BLaER1 (cell line): ENCODE measurements at regions not wholly inside any gene's neighbourhood (a gene's known extent, or its start where the extent isn't known, plus 50 kb on each side); places are given as distances from the start of the nearest gene placed in this dataset.
A peak's percentile ranks its signal among the peaks of the same experiment; 100 is the strongest.

Experiments used
- H3K27ac ChIP-seq: shearing (Covaris generic); formaldehyde crosslinking; 2 replicates; pipeline ENCODE4 v1.8.1; 2022
- H3K27me3 ChIP-seq: shearing (Covaris generic); formaldehyde crosslinking; 2 replicates; pipeline ENCODE4 v1.8.1; 2022
- H3K36me3 ChIP-seq: shearing (Covaris generic); formaldehyde crosslinking; 2 replicates; pipeline ENCODE4 v1.8.1; 2022
- H3K4me1 ChIP-seq: shearing (Covaris generic); formaldehyde crosslinking; 2 replicates; pipeline ENCODE4 v1.8.1; 2022
- H3K4me2 ChIP-seq: shearing (Covaris generic); formaldehyde crosslinking; 2 replicates; pipeline ENCODE4 v1.8.1; 2022
- H3K4me3 ChIP-seq: shearing (Covaris generic); formaldehyde crosslinking; 2 replicates; pipeline ENCODE4 v1.8.1; 2022
- H3K9ac ChIP-seq: shearing (Covaris generic); formaldehyde crosslinking; 2 replicates; pipeline ENCODE4 v1.8.1; 2022
- H3K9me3 ChIP-seq: shearing (Covaris generic); formaldehyde crosslinking; 2 replicates; pipeline ENCODE4 v1.8.1; 2022
- H4K20me1 ChIP-seq: shearing (Covaris generic); formaldehyde crosslinking; 2 replicates; pipeline ENCODE4 v1.8.1; 2022
- Cebpa-rat ChIP-seq: shearing (Covaris generic); IDR thresholded peaks from 2 replicates; pipeline ENCODE4 v1.8.1; 2022

DNA sequence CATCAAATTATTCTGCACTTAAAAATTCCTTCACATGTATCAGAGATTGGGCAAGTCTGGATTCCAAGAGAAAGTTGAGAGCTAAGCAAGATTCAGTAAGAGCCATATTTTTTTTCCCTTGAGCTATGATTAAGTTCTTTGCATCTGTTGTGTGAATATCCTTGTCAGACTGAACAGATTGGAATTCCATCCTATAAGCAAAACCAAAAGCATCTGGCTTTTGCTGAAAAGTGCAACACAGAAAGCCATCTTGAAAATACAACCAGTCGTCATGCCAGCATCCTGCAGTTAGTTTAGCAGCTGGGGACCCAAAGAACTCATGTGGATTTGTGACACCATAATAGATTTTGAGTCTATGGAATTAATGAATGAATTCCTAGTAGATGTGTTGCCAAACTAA lies 316.9 kb downstream of the MTRR start:
- H4K20me1 ChIP-seq, result no peaks in the 10 kb centered on the region
- H3K4me2 ChIP-seq, result no peak overlapping the region
- H3K9ac ChIP-seq, result no peak overlapping the region
- no peak overlapping the region for H3K4me3 ChIP-seq
- H3K36me3 ChIP-seq, result no peaks in the 10 kb centered on the region
- H3K9me3 ChIP-seq, result peaks cover 18% of the 10 kb centered on the region
- peaks cover 8% of the 10 kb centered on the region; the same call in 1 of the 2 replicates for H3K4me1 ChIP-seq
- H3K27me3 ChIP-seq, result no peaks in the 10 kb centered on the region
- no peak for TF ChIP-seq Cebpa-rat
- no peak overlapping the region for H3K27ac ChIP-seq

DNA sequence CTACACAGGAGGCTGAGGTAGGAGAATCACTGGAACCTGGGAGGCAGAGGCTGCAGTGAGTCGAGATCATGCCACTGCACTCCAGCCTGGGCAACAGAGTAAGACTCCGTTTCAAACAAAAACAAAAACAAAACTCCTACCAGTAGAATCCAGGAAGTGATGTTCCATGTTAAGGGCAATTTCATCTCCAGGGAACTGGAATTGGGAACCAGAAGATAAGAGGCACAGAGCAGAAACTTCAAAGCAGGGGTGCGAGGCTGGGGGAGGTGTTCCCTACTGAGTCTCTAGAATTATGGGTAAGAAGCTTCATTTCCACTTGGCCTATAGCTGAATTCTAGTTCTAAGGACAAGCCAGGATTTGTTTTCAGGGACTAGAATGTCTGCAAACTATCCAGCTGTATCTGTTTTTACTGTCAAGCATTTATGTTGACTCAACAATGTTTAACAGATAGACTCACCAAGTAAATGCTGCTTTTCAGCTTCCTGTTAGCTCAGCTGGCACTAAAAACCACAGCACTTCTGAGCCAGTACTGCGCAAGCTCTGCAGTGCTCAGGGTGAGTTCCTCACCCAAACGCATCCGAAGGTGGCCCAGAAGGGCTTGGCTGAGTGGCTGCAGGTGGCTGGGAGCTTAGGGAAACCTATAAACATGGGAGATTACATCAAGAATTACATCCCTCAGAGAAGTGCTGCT lies 320.1 kb downstream of the MTRR start:
- Histone ChIP-seq H3K27me3 (no peaks in the 10 kb centered on the region), H3K9me3 (peaks cover 36% of the 10 kb centered on the region), H4K20me1 (no peaks in the 10 kb centered on the region), H3K4me2 (no peak overlapping the region), H3K36me3 (no peaks in the 10 kb centered on the region), H3K4me3 (no peak overlapping the region), H3K27ac (no peak overlapping the region), H3K9ac (no peak overlapping the region), H3K4me1 (peaks cover 14% of the 10 kb centered on the region; the same call in 1 of the 2 replicates)
- no peak for TF ChIP-seq Cebpa-rat

DNA sequence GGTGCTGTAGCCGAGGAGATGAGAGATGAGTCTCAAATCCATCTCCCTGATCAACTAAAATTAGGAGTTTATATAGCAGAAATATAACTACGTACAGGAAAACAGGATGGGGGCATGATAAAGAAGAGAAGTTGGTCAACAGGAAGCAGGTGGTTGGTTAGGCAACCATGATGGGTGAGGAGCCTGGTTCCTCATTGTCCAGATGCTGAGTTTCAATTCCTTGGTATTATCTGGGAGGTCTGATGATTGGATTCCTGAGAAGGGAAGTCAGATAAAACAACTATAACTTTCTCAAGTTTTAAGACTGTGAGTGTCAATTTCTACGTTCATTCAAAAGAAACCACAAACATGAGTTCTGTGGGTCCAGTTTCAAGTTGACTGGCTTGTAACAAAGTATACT lies 323.9 kb downstream of the MTRR start:
- H4K20me1 ChIP-seq, result no peaks in the 10 kb centered on the region
- H3K9me3 ChIP-seq, result peaks cover 40% of the 10 kb centered on the region
- peaks cover 14% of the 10 kb centered on the region; the same call in 1 of the 2 replicates for H3K4me1 ChIP-seq
- H3K4me2 ChIP-seq, result peak overlapping the region; percentile 18; the same call in 1 of the 2 replicates
- no peak for TF ChIP-seq Cebpa-rat
- H3K4me3 ChIP-seq, result no peak overlapping the region
- H3K9ac ChIP-seq, result no peak overlapping the region
- no peak overlapping the region for H3K27ac ChIP-seq
- no peaks in the 10 kb centered on the region for H3K27me3 ChIP-seq
- H3K36me3 ChIP-seq, result no peaks in the 10 kb centered on the region

DNA sequence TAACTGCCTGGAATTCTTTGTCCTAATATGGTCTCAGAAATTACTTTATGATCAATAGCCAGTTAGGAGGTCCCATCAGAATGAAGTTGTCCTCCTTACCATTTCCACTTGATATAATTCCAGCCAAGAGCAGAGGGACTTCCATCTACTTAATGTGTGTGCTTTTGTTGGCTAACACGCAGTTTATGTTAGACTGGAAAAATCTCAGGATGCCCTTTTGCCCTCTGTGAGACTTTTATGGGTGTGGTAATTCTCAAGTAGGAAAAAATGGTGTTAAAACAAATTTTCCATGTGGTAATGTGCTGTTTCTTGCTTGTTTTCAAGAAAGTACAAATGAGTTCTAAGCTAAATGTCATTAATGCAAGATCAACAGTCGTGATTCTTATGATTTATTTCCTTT lies 327.1 kb downstream of the MTRR start:
- Histone ChIP-seq H3K4me1 (peaks cover 21% of the 10 kb centered on the region), H3K9ac (no peak overlapping the region), H3K27me3 (no peaks in the 10 kb centered on the region), H4K20me1 (no peaks in the 10 kb centered on the region), H3K4me2 (no peak overlapping the region), H3K36me3 (no peaks in the 10 kb centered on the region), H3K27ac (no peak overlapping the region), H3K9me3 (peaks cover 20% of the 10 kb centered on the region), H3K4me3 (no peak overlapping the region)
- TF ChIP-seq Cebpa-rat, result no peak

DNA sequence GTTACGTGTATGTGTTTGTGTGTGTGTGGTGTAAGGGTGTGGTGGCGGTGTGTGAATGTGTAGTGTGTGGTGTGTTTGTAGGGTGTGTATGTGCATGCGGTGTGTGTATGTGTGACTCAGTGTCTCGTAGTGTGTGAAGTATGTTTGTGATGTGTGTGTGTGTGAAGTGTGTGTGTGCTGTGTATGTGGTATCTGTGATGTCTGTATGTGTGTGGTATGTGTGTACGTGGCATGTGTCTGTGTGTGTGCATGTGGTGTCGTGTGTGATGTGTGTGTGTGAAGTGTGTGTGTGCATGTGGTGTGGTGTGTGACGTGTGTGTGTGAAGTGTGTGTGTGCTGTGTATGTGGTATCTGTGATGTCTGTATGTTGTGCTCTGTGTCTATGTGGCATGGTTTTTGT lies 339.4 kb downstream of the MTRR start:
- no peaks in the 10 kb centered on the region for H3K36me3 ChIP-seq
- no peaks in the 10 kb centered on the region for H4K20me1 ChIP-seq
- H3K27ac ChIP-seq, result no peak overlapping the region
- no peak overlapping the region for H3K9ac ChIP-seq
- no peak for TF ChIP-seq Cebpa-rat
- H3K4me1 ChIP-seq, result no peaks in the 10 kb centered on the region
- H3K4me3 ChIP-seq, result no peak overlapping the region
- no peaks in the 10 kb centered on the region for H3K27me3 ChIP-seq
- no peak overlapping the region for H3K4me2 ChIP-seq
- H3K9me3 ChIP-seq, result peaks cover 15% of the 10 kb centered on the region

DNA sequence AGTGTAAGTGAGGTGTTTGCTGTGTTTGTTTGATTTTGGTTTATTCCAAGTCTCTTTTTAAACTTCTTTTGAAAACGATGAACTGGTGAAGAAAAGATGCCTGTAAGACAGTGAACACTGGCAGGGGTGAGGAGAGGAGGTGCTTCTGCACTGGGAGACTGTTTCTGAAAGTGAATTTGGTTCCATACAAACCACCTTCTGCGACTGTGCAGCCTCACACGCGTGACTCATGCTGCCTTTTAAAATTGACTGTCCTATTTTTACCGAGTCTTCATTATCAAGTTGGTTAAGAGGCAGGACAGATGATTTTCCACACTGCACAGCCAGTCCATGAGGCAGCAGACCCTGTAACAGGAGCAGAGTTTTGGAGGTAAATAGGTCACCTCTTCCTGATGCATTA lies 340.6 kb downstream of the MTRR start:
- H3K4me1 ChIP-seq, result no peaks in the 10 kb centered on the region
- H3K27ac ChIP-seq, result no peak overlapping the region
- H3K9me3 ChIP-seq, result peaks cover 11% of the 10 kb centered on the region
- no peak overlapping the region for H3K4me2 ChIP-seq
- no peak overlapping the region for H3K9ac ChIP-seq
- no peaks in the 10 kb centered on the region for H3K36me3 ChIP-seq
- no peak overlapping the region for H3K4me3 ChIP-seq
- no peaks in the 10 kb centered on the region for H4K20me1 ChIP-seq
- no peaks in the 10 kb centered on the region for H3K27me3 ChIP-seq
- no peak for TF ChIP-seq Cebpa-rat

DNA sequence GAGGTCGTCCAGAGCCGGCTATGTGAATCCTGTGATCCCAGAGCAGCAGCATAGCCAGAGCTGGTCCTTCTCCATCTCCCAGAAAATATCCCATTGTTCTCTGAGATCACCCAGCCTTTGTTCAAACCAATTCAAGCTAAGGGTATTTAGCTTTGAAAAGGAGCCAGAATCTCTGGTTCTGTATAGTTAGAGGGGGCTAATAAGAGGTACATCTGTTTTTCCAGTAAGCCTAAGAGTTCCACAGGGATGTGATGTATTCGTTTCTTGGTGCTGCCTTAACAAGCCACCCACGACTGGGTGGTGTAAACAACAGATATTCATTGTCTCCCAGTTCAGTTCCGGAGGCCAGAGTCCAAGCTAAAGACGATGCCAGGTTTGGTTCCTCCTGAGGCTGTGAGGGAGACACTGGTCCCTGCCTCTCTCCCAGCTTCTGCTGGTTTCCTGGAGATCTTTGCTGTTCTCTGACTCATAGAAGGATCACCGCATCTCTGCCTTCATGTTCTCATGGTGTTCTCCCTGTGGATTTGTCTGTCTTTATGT lies 344.8 kb downstream of the MTRR start:
- no peaks in the 10 kb centered on the region for H3K27me3 ChIP-seq
- H3K4me3 ChIP-seq, result no peak overlapping the region
- no peaks in the 10 kb centered on the region for H3K4me1 ChIP-seq
- no peaks in the 10 kb centered on the region for H3K9me3 ChIP-seq
- H3K27ac ChIP-seq, result no peak overlapping the region
- no peaks in the 10 kb centered on the region for H4K20me1 ChIP-seq
- no peak overlapping the region for H3K9ac ChIP-seq
- H3K4me2 ChIP-seq, result no peak overlapping the region
- no peaks in the 10 kb centered on the region for H3K36me3 ChIP-seq
- no peak for TF ChIP-seq Cebpa-rat

DNA sequence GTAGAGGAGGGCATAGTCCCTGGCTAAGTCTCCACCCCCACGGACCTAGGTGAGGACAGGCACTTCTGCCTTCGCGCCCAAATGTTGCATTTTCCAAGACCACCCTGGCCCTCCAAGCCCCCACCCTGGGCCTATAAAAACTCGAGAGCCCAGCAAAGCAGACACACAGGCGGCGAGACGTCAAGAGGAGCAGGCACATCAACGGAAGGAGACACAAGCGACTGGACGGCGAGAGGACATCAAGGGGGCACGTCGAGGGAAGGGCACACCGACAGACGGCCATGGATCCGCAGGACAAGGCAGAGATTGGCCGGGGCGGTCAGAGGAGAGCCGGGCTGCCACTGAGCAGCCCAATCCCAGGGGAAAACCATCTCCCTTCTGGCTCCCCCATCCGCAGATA lies 348.0 kb downstream of the MTRR start:
- no peak for TF ChIP-seq Cebpa-rat
- Histone ChIP-seq H3K4me3 (no peak overlapping the region), H3K36me3 (no peaks in the 10 kb centered on the region), H3K27me3 (no peaks in the 10 kb centered on the region), H4K20me1 (no peaks in the 10 kb centered on the region), H3K9me3 (peaks cover 6% of the 10 kb centered on the region; the same call in 1 of the 2 replicates), H3K27ac (no peak overlapping the region), H3K9ac (no peak overlapping the region), H3K4me1 (no peaks in the 10 kb centered on the region), H3K4me2 (no peak overlapping the region)

DNA sequence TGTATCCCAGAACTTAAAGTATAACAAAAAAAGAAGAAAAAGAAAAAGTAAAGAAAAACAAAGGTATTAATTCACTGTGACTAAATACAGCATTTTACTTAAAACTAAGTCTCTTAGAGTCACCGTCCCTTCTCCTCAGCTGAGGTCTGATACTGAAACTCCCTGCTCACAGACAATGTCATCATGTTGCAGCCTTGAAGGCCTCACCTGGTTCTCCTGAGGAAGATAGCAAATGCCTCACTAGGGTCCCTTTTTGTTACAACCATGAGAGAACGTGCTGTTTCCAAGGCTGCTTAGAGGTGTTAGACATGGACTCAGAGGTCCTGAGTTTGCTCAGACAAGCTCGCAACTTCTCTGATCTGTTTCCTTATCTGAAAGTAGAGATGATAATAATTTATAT lies 357.2 kb downstream of the MTRR start:
- Histone ChIP-seq H4K20me1 (no peaks in the 10 kb centered on the region), H3K4me2 (no peak overlapping the region), H3K36me3 (no peaks in the 10 kb centered on the region), H3K9me3 (no peaks in the 10 kb centered on the region; the same call in 1 of the 2 replicates), H3K4me1 (no peaks in the 10 kb centered on the region), H3K27ac (no peak overlapping the region), H3K27me3 (no peaks in the 10 kb centered on the region), H3K9ac (no peak overlapping the region), H3K4me3 (no peak overlapping the region)
- no peak for TF ChIP-seq Cebpa-rat

DNA sequence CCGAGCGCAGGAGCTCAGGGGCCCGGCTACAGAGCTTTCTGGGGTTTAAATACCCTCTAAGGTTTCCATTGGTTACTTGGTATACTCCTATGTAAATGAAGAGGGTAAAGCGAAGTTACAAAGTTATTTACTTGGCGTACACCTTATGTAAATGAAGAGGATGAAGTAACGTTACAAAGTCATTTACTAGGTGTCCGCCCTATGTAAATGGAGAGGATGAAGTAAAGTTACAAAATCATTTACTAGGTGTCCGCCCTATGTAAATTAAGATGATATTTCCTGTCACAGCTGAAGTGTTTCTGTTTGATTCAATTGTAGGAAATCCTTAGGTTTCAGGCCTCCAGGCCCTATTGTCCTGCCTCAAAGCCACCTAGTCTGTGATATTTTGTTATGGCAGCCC lies 358.2 kb downstream of the MTRR start:
- no peaks in the 10 kb centered on the region for H3K4me1 ChIP-seq
- H3K9ac ChIP-seq, result no peak overlapping the region
- no peaks in the 10 kb centered on the region; the same call in 1 of the 2 replicates for H3K9me3 ChIP-seq
- no peaks in the 10 kb centered on the region for H3K36me3 ChIP-seq
- no peaks in the 10 kb centered on the region for H3K27me3 ChIP-seq
- H3K27ac ChIP-seq, result no peak overlapping the region
- no peak for TF ChIP-seq Cebpa-rat
- H3K4me3 ChIP-seq, result no peak overlapping the region
- H4K20me1 ChIP-seq, result no peaks in the 10 kb centered on the region
- no peak overlapping the region for H3K4me2 ChIP-seq

DNA sequence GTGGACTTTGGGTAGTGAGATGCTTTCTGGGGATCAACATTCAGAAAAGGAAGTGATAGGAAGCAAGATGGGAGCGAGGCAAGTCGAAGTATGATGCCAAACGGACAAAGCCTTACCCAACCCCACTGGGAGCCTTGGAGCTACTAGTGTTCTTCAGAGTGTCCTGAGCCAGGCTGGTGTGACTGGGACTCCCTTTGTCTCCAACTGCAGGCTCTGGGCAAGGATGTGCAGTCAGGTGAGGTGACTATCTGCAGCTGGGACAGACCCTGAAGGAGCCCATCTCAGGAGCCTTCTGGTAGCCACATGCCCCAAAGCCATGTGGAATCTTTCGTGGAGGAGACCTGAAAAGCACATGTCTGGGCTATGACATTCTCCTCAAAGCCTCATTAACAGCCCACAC lies 360.6 kb downstream of the MTRR start:
- no peaks in the 10 kb centered on the region for H3K36me3 ChIP-seq
- no peak overlapping the region for H3K4me3 ChIP-seq
- H3K27me3 ChIP-seq, result no peaks in the 10 kb centered on the region
- H4K20me1 ChIP-seq, result no peaks in the 10 kb centered on the region
- no peak for TF ChIP-seq Cebpa-rat
- H3K4me2 ChIP-seq, result no peak overlapping the region
- H3K4me1 ChIP-seq, result no peaks in the 10 kb centered on the region
- no peaks in the 10 kb centered on the region for H3K9me3 ChIP-seq
- H3K27ac ChIP-seq, result no peak overlapping the region
- no peak overlapping the region for H3K9ac ChIP-seq
